Ovary (tissue), 3 donors: ENCODE measurements at regions not wholly inside any gene's neighbourhood (a gene's known extent, or its start where the extent isn't known, plus 50 kb on each side); places are given as distances from the start of the nearest gene placed in this dataset.

Source experiments
- EP300 ChIP-seq: sonication (generic); formaldehyde crosslinking; IDR thresholded peaks from one replicate; pipeline ENCODE4 v1.6.1; 2017; ENCODE audit warnings: antibody characterized with exemption
- POLR2A ChIP-seq: fragments of 450-650 bp; IDR thresholded peaks from one replicate; pipeline ENCODE4 v1.6.1; 2017; ENCODE audit warnings: antibody characterized with exemption, mild to moderate bottlenecking, moderate library complexity
- TF ChIP-seq, protein P1 (sequence below), 3 donors: fragments of 450-650 bp in 2 of 3; fragments of 200-600 bp in 1 of 3; IDR thresholded peaks; one replicate each; pipeline versions ENCODE4 v1.5.1 to v1.8.0; 2016 to 2022; ENCODE audit warnings: antibody characterized with exemption in 3 of 3, mild to moderate bottlenecking in 1 of 3
- donor health status: DM: no; HTN: no; CAD: no.

DNA sequence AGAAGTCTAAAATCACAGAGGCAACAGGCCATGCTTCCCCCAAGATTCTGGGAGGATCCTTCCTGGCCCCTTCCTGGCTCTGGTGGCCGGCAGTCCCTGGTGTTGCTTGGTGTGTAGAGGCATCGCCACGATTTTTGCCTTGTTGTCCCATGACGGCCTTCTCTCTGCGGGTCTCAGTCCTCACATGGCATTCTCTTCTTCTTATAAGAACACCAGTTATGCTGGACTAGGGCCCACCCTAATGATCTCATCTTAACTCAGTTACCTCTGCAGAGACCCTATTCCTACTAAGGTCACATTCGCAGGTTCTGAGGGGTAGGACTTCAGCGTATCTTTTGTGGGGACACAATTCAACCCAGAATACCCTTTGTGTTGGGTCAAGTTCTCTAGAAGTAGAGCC, 168.0 kb downstream of the LINC00237 start:
- TF ChIP-seq, protein P1, sequence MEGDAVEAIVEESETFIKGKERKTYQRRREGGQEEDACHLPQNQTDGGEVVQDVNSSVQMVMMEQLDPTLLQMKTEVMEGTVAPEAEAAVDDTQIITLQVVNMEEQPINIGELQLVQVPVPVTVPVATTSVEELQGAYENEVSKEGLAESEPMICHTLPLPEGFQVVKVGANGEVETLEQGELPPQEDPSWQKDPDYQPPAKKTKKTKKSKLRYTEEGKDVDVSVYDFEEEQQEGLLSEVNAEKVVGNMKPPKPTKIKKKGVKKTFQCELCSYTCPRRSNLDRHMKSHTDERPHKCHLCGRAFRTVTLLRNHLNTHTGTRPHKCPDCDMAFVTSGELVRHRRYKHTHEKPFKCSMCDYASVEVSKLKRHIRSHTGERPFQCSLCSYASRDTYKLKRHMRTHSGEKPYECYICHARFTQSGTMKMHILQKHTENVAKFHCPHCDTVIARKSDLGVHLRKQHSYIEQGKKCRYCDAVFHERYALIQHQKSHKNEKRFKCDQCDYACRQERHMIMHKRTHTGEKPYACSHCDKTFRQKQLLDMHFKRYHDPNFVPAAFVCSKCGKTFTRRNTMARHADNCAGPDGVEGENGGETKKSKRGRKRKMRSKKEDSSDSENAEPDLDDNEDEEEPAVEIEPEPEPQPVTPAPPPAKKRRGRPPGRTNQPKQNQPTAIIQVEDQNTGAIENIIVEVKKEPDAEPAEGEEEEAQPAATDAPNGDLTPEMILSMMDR (IDR thresholded peaks at IDR 0.05) = no peak
- TF ChIP-seq POLR2A (no peak), EP300 (no peak)
